ENCODE measurements at regions not wholly inside any gene's neighbourhood (a gene's known extent, or its start where the extent isn't known, plus 50 kb on each side); places are given as distances from the start of the nearest gene placed in this dataset.

DNA sequence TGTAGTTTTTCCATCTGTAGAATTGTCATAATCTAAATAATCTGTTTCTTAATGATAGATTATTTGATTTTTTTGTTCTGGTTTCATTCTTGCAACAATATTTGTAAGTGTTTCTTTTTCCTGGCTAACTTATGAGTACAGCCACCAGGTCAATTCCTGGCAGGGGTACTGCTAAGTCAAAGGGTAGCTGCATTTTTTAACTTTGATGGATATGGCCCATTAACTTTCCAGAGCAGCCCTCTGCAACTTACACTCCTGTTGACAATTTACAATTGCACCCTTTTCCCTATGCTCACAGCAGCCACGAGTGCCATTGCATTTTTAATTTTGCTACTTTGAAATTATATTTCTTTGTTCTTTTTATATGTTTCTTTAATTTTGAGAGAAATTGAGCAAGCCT is 209.3 kb upstream of the CST7 start:
- Histone ChIP-seq H3K4me3 (no peak overlapping the region), H3K9ac (no peak overlapping the region), H4K20me1 (ENCODE audit: low read depth) (no peaks in the 10 kb centered on the region), H3K4me2 (no peak overlapping the region), H3K9me3 (ENCODE audit: low read depth) (no peaks in the 10 kb centered on the region), H3K36me3 (no peaks in the 10 kb centered on the region), H2AFZ (replicated peaks) (no peak overlapping the region), H3K4me1 (peaks cover 3% of the 10 kb centered on the region), H3K79me2 (ENCODE audit: low read depth) (no peaks in the 10 kb centered on the region), H3F3A (ENCODE audit: low read depth) (no peaks in the 10 kb centered on the region), H3K27me3 (no peaks in the 10 kb centered on the region), H3K27ac (no peak overlapping the region)
- Mint-ChIP-seq H3K27ac (no peak overlapping the region), H3K36me3 (no peaks in the 10 kb centered on the region), H3K4me1 (peaks cover 19% of the 10 kb centered on the region), H3K9me3 (no peaks in the 10 kb centered on the region), H3K27me3 (ENCODE audit: insufficient read depth, low read depth) (no peaks in the 10 kb centered on the region), H3K4me3 (no peak overlapping the region)
- DNase-seq (ENCODE audit: low spot score), result no peak
- TF ChIP-seq EZH2 (IDR thresholded peaks at IDR 0.05) (no peak), EZH2phosphoT487 (IDR thresholded peaks at IDR 0.05) (no peak)
- TF ChIP-seq, protein P1, sequence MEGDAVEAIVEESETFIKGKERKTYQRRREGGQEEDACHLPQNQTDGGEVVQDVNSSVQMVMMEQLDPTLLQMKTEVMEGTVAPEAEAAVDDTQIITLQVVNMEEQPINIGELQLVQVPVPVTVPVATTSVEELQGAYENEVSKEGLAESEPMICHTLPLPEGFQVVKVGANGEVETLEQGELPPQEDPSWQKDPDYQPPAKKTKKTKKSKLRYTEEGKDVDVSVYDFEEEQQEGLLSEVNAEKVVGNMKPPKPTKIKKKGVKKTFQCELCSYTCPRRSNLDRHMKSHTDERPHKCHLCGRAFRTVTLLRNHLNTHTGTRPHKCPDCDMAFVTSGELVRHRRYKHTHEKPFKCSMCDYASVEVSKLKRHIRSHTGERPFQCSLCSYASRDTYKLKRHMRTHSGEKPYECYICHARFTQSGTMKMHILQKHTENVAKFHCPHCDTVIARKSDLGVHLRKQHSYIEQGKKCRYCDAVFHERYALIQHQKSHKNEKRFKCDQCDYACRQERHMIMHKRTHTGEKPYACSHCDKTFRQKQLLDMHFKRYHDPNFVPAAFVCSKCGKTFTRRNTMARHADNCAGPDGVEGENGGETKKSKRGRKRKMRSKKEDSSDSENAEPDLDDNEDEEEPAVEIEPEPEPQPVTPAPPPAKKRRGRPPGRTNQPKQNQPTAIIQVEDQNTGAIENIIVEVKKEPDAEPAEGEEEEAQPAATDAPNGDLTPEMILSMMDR (IDR thresholded peaks at IDR 0.05), result no peak

DNA sequence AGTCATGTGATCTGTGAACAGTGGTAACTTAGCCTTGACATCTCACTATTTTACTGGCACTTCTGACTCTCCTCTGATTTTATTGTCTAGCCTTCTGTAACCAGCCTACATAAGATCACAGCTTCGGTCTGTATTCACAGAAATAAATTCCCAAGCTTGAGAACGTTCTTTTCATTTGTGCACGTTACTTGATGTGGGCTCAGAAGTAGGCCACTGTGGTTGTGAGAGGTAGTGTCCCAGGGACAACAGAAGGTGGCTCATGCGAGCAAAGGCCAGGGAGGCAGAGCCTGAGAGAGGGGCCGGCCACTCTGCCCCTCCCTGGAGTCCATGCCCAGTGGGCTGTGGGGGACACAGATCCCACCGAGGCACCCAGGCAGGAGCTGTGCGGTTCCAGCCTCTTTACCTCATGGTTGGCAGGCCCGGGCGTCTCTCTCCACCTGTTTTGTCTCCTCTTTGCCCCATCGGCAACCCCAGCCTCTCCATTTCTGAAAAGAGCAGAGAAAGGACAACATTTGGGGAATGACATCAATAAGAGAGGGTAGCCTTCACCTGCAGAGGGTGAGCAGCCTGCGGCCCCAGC is 207.5 kb upstream of the CST7 start:
- Histone ChIP-seq H3K9me3 (ENCODE audit: low read depth) (no peaks in the 10 kb centered on the region), H3K4me1 (peaks cover 10% of the 10 kb centered on the region), H3K27ac (no peak overlapping the region), H3K79me2 (ENCODE audit: low read depth) (no peaks in the 10 kb centered on the region), H3K4me2 (no peak overlapping the region), H3K36me3 (no peaks in the 10 kb centered on the region), H2AFZ (replicated peaks) (no peak overlapping the region), H3K27me3 (no peaks in the 10 kb centered on the region), H3K4me3 (no peak overlapping the region), H3F3A (ENCODE audit: low read depth) (no peaks in the 10 kb centered on the region), H3K9ac (no peak overlapping the region), H4K20me1 (ENCODE audit: low read depth) (no peaks in the 10 kb centered on the region)
- no peaks in the 10 kb centered on the region for H3K27me3 Mint-ChIP-seq (ENCODE audit: insufficient read depth, low read depth)
- H3K4me3 Mint-ChIP-seq, result no peak overlapping the region
- no peak overlapping the region for H3K27ac Mint-ChIP-seq
- TF ChIP-seq, protein P1 (IDR thresholded peaks at IDR 0.05), result no peak
- TF ChIP-seq EZH2 (IDR thresholded peaks at IDR 0.05) (no peak), EZH2phosphoT487 (IDR thresholded peaks at IDR 0.05) (no peak)
- peaks cover 20% of the 10 kb centered on the region for H3K4me1 Mint-ChIP-seq
- no peaks in the 10 kb centered on the region for H3K9me3 Mint-ChIP-seq
- no peak for DNase-seq (ENCODE audit: low spot score)
- H3K36me3 Mint-ChIP-seq, result no peaks in the 10 kb centered on the region

DNA sequence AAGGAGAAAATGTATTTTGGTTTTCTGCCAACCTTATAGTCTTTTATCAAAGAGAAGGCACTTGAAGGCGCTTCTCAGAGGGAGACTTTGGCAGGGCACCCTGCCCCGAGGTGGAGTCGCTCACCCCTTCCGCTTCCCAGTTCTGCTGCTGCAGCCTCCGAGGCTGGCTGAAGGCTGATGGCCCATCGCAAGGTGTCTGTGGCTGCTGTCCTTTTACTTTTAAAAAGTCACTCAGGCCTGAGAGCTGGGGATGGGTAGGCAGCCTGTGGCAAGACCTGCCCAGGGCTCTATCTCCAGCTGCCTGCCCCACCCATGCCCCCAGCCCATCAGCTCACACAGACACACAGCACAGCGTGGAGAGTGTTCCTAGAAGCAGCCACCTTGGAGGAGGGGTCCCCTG is 206.6 kb upstream of the CST7 start:
- Histone ChIP-seq H3K36me3 (no peaks in the 10 kb centered on the region), H3K4me2 (no peak overlapping the region), H3F3A (ENCODE audit: low read depth) (no peaks in the 10 kb centered on the region), H2AFZ (replicated peaks) (no peak overlapping the region), H3K4me3 (no peak overlapping the region), H3K9me3 (ENCODE audit: low read depth) (no peaks in the 10 kb centered on the region), H3K9ac (no peak overlapping the region), H3K79me2 (ENCODE audit: low read depth) (no peaks in the 10 kb centered on the region), H3K27me3 (no peaks in the 10 kb centered on the region), H3K4me1 (peaks cover 17% of the 10 kb centered on the region), H3K27ac (no peak overlapping the region), H4K20me1 (ENCODE audit: low read depth) (no peaks in the 10 kb centered on the region)
- H3K27me3 Mint-ChIP-seq (ENCODE audit: insufficient read depth, low read depth), result peaks cover 2% of the 10 kb centered on the region
- H3K27ac Mint-ChIP-seq, result no peak overlapping the region
- peaks cover 29% of the 10 kb centered on the region for H3K4me1 Mint-ChIP-seq
- H3K36me3 Mint-ChIP-seq, result no peaks in the 10 kb centered on the region
- H3K9me3 Mint-ChIP-seq, result no peaks in the 10 kb centered on the region
- H3K4me3 Mint-ChIP-seq, result no peak overlapping the region
- TF ChIP-seq EZH2 (IDR thresholded peaks at IDR 0.05), result no peak
- no peak for DNase-seq (ENCODE audit: low spot score)

DNA sequence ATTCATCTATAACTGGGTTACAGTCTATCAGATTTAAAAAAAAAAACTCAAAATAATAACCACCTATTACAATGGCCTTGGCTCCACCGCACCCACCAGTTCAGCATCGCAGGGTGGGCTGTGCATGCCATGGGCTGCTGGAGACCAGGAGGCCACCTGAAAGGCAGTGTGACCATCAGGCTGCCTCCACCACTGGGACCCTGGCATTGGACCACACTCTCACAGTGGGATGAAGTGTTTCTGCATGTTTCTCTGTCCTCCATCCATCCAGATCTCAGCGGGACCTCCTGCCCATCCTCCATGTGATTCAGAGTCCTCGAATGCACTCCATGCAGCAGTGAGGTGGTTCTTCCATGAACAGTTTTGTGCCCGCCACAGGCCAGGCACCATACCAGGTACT is 206.1 kb upstream of the CST7 start:
- no peaks in the 10 kb centered on the region for H3F3A ChIP-seq (ENCODE audit: low read depth)
- H3K9me3 ChIP-seq (ENCODE audit: low read depth), result no peaks in the 10 kb centered on the region
- H3K9me3 Mint-ChIP-seq, result no peaks in the 10 kb centered on the region
- no peaks in the 10 kb centered on the region for H4K20me1 ChIP-seq (ENCODE audit: low read depth)
- H3K9ac ChIP-seq, result no peak overlapping the region
- H3K4me3 Mint-ChIP-seq, result no peak overlapping the region
- no peaks in the 10 kb centered on the region for H3K36me3 Mint-ChIP-seq
- no peak overlapping the region for H3K27ac Mint-ChIP-seq
- no peaks in the 10 kb centered on the region for H3K36me3 ChIP-seq
- no peak overlapping the region for H3K4me3 ChIP-seq
- H3K27ac ChIP-seq, result no peak overlapping the region
- no peak overlapping the region for H3K4me2 ChIP-seq
- peaks cover 34% of the 10 kb centered on the region for H3K4me1 Mint-ChIP-seq
- TF ChIP-seq, protein P1 (IDR thresholded peaks at IDR 0.05), result no peak
- TF ChIP-seq EZH2 (IDR thresholded peaks at IDR 0.05) (no peak), EZH2phosphoT487 (IDR thresholded peaks at IDR 0.05) (no peak)
- no peak overlapping the region for H2AFZ ChIP-seq (replicated peaks)
- H3K4me1 ChIP-seq, result peaks cover 17% of the 10 kb centered on the region
- H3K27me3 Mint-ChIP-seq (ENCODE audit: insufficient read depth, low read depth), result peaks cover 2% of the 10 kb centered on the region
- no peaks in the 10 kb centered on the region for H3K79me2 ChIP-seq (ENCODE audit: low read depth)
- no peaks in the 10 kb centered on the region for H3K27me3 ChIP-seq
- DNase-seq (ENCODE audit: low spot score), result no peak

All from neural progenitor cell (in vitro differentiated cells).